ENCODE measurements at regions not wholly inside any gene's neighbourhood (a gene's known extent, or its start where the extent isn't known, plus 50 kb on each side); places are given as distances from the start of the nearest gene placed in this dataset.

GRCh38 chr4:14681330-14681729, 321.0 kb upstream of the CPEB2 start:
- TF ChIP-seq GATA3 (IDR thresholded peaks at IDR 0.05; ENCODE audit: low read depth, low read length) (no peak), GATA2 (IDR thresholded peaks at IDR 0.05; ENCODE audit: low read depth, low read length) (no peak)

- TF ChIP-seq GATA2 (IDR thresholded peaks at IDR 0.05; ENCODE audit: low read depth, low read length) (no peak), GATA3 (IDR thresholded peaks at IDR 0.05; ENCODE audit: low read depth, low read length) (no peak)
Measured at GRCh38 chr4:14693728-14694127, 308.6 kb upstream of the CPEB2 start.

- TF ChIP-seq GATA3 (IDR thresholded peaks at IDR 0.05; ENCODE audit: low read depth, low read length) (no peak), GATA2 (IDR thresholded peaks at IDR 0.05; ENCODE audit: low read depth, low read length) (no peak)
Measured at GRCh38 chr4:14695095-14695845, 307.0 kb upstream of the CPEB2 start.

GRCh38 chr4:14700083-14700482, 302.2 kb upstream of the CPEB2 start:
- TF ChIP-seq GATA3 (IDR thresholded peaks at IDR 0.05; ENCODE audit: low read depth, low read length) = no peak
- TF ChIP-seq GATA2 (IDR thresholded peaks at IDR 0.05; ENCODE audit: low read depth, low read length) = no peak

- TF ChIP-seq GATA3 (IDR thresholded peaks at IDR 0.05; ENCODE audit: low read depth, low read length) (no peak), GATA2 (IDR thresholded peaks at IDR 0.05; ENCODE audit: low read depth, low read length) (no peak)
Measured at GRCh38 chr4:14700544-14700943, 301.7 kb upstream of the CPEB2 start.

GRCh38 chr4:14701389-14701788, 300.9 kb upstream of the CPEB2 start:
- TF ChIP-seq GATA3 (IDR thresholded peaks at IDR 0.05; ENCODE audit: low read depth, low read length) (no peak), GATA2 (IDR thresholded peaks at IDR 0.05; ENCODE audit: low read depth, low read length) (no peak)

- no peak for TF ChIP-seq GATA2 (IDR thresholded peaks at IDR 0.05; ENCODE audit: low read depth, low read length)
- TF ChIP-seq GATA3 (IDR thresholded peaks at IDR 0.05; ENCODE audit: low read depth, low read length) = no peak
Measured at GRCh38 chr4:14701896-14702295, 300.4 kb upstream of the CPEB2 start.

GRCh38 chr4:14708574-14708973, 293.7 kb upstream of the CPEB2 start:
- TF ChIP-seq GATA3 (IDR thresholded peaks at IDR 0.05; ENCODE audit: low read depth, low read length) = no peak
- TF ChIP-seq GATA2 (IDR thresholded peaks at IDR 0.05; ENCODE audit: low read depth, low read length) = no peak

- no peak for TF ChIP-seq GATA3 (IDR thresholded peaks at IDR 0.05; ENCODE audit: low read depth, low read length)
- TF ChIP-seq GATA2 (IDR thresholded peaks at IDR 0.05; ENCODE audit: low read depth, low read length) = no peak
Measured at GRCh38 chr4:14711259-14711658, 291.0 kb upstream of the CPEB2 start.

- no peak for TF ChIP-seq GATA3 (IDR thresholded peaks at IDR 0.05; ENCODE audit: low read depth, low read length)
- TF ChIP-seq GATA2 (IDR thresholded peaks at IDR 0.05; ENCODE audit: low read depth, low read length) = no peak
Measured at GRCh38 chr4:14716691-14717090, 285.6 kb upstream of the CPEB2 start.

- TF ChIP-seq GATA2 (IDR thresholded peaks at IDR 0.05; ENCODE audit: low read depth, low read length) (no peak), GATA3 (IDR thresholded peaks at IDR 0.05; ENCODE audit: low read depth, low read length) (no peak)
Measured at GRCh38 chr4:14719053-14719452, 283.2 kb upstream of the CPEB2 start.

- TF ChIP-seq GATA2 (IDR thresholded peaks at IDR 0.05; ENCODE audit: low read depth, low read length) (no peak), GATA3 (IDR thresholded peaks at IDR 0.05; ENCODE audit: low read depth, low read length) (no peak)
Measured at GRCh38 chr4:14726441-14726840, 275.8 kb upstream of the CPEB2 start.

GRCh38 chr4:14726877-14727361, 275.4 kb upstream of the CPEB2 start:
- no peak for TF ChIP-seq GATA3 (IDR thresholded peaks at IDR 0.05; ENCODE audit: low read depth, low read length)
- TF ChIP-seq GATA2 (IDR thresholded peaks at IDR 0.05; ENCODE audit: low read depth, low read length) = no peak

- TF ChIP-seq GATA2 (IDR thresholded peaks at IDR 0.05; ENCODE audit: low read depth, low read length) (no peak), GATA3 (IDR thresholded peaks at IDR 0.05; ENCODE audit: low read depth, low read length) (no peak)
Measured at GRCh38 chr4:14729282-14730000, 272.8 kb upstream of the CPEB2 start.

GRCh38 chr4:14742054-14742453, 260.2 kb upstream of the CPEB2 start:
- TF ChIP-seq GATA3 (IDR thresholded peaks at IDR 0.05; ENCODE audit: low read depth, low read length) (no peak), GATA2 (IDR thresholded peaks at IDR 0.05; ENCODE audit: low read depth, low read length) (no peak)

All from SH-SY5Y (cell line).